ENCODE measurements at regions not wholly inside any gene's neighbourhood (a gene's known extent, or its start where the extent isn't known, plus 50 kb on each side); places are given as distances from the start of the nearest gene placed in this dataset.
A peak's percentile ranks its signal among the peaks of the same experiment; 100 is the strongest.
"Not testable (repeated sequence)": the region's sequence is repeated elsewhere in the genome, so short reads cannot be mapped to it uniquely, and the experiment has no call there.

DNA sequence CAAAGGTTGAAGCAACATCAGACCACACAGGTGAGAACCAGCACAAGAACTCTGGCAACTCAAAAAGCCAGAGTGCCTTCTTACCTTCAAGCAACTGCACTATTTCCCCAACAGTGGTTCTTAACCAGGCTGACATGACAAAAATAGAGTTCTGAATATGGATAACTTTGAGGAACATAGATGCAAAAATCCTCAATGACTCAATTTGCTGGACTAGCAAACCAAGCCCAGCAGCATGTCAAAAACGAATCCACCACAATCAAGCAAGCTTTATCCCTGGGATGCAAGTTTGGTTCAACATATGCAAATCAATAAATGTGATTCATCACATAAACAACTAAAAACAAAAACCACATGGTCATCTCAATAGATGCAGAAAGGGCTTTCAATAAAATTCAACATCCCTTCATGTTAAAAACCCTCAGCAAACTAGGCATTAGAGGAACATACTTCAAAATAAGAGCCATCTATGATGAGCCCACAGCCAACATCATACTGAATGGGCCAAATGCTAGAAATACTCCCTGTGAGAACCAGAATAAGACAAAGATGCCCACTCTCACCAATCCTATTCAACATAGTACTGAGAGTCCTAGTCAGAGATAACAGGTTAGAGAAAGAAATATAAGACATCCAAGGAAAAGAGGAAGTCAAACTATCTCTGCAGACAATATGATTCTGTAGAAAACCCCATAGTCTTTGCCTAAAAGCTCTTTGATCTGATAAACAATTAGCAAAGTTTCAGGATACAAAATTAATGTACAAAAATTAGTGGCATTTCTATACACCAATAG lies 110.5 kb upstream of the NBPF19 start:
- H3K27ac ChIP-seq; H3K36me3 ChIP-seq; H3K27me3 ChIP-seq; H3K9me3 ChIP-seq; H3K4me1 ChIP-seq; intact Hi-C loops (cut with DNase I; ENCODE audit: low total_unique reads); H3K4me3 ChIP-seq; DNase-seq: not testable (repeated sequence)

DNA sequence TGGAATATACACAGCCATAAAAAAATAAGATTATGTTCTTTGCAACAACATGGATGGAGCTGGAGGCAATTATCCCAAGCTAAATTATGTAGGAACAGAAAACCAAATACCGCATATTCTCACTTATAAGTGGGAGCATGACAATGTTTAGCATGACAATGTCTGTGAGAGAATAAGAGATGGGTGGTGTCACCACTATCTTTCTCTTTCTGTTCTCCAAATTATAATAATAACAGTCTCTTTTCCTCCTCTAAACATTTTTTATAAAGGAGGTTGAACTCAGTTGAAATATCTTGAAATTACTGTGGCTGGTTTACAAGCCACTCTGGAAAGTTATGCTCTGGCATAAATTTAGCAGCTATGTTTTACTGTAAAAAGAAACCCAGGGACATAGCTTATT lies 108.4 kb upstream of the NBPF19 start:
- H3K4me3 ChIP-seq; H3K4me1 ChIP-seq; H3K27ac ChIP-seq; H3K27me3 ChIP-seq; intact Hi-C loops (cut with DNase I; ENCODE audit: low total_unique reads); DNase-seq; H3K36me3 ChIP-seq; H3K9me3 ChIP-seq: not testable (repeated sequence)

DNA sequence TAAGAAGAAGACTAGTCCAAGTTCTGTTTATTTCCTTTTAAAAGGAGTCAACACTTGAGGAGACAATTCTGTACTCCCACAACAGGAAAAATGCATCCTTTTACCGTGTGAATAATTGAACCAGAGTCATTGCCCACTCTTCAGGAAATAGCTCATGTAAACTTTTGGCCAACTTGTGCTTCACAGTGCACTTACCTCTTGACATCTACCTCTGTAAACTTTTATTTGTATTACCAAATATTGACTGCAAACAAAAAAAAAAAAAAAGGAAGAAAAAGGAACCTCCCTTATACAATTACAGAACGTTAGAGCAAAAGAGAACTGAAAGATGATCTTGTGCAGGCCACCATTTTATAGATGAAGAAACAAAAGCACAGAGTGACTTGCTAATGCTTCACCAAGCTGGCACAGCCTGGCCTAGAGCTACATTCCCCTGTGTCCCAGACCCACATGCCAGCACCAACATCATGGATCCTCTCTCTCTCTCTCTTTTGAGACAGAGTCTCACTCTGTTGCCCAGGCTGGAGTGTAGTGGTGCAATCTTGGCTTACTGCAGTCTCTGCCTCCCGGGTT lies 107.3 kb upstream of the NBPF19 start:
- H3K27me3 ChIP-seq; H3K4me1 ChIP-seq; DNase-seq; H3K4me3 ChIP-seq; intact Hi-C loops (cut with DNase I; ENCODE audit: low total_unique reads); H3K27ac ChIP-seq; H3K9me3 ChIP-seq; H3K36me3 ChIP-seq: not testable (repeated sequence)

DNA sequence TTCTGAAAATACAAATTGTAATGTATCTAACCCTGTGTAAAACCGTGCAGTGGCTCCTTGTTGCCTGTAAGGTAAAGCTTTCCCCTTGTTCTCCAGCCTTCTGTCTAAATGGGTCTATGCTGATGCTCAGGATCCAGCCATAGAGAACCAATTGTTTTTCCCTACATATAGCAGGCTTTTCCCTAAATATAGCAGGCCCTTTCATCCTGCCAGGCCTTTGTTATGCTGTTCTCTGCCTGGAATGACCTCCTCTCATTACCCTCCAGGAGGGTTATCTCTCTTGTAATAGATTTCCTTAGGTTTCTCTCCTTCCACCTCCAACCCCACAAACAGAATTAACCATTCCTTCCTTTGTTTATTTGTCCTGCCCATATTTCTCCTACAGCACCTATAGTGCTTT lies 106.5 kb upstream of the NBPF19 start:
- H3K27ac ChIP-seq; H3K4me1 ChIP-seq; H3K27me3 ChIP-seq; H3K4me3 ChIP-seq; intact Hi-C loops (cut with DNase I; ENCODE audit: low total_unique reads); DNase-seq; H3K36me3 ChIP-seq; H3K9me3 ChIP-seq: not testable (repeated sequence)

DNA sequence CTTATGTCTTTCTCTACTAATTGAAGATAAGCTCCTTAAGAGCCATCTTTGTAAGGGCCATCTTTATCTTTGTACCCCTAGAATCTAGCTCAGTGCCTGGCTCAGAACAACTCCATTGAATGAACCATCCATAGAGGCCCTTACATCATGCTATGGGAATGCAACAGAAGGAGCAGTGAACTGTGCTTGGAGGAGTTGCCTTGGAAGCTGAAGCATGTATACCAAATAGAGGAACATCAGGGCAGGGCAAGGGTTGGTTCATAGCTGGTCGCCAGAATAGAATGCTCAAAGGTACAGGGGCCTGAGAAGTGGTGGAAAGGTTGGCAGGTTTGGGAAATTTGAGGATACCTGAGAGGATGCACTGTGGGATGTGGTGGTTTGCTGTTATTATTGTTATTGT lies 105.8 kb upstream of the NBPF19 start:
- H3K4me1 ChIP-seq; H3K27ac ChIP-seq; intact Hi-C loops (cut with DNase I; ENCODE audit: low total_unique reads); H3K9me3 ChIP-seq; H3K4me3 ChIP-seq; DNase-seq; H3K36me3 ChIP-seq; H3K27me3 ChIP-seq: not testable (repeated sequence)

DNA sequence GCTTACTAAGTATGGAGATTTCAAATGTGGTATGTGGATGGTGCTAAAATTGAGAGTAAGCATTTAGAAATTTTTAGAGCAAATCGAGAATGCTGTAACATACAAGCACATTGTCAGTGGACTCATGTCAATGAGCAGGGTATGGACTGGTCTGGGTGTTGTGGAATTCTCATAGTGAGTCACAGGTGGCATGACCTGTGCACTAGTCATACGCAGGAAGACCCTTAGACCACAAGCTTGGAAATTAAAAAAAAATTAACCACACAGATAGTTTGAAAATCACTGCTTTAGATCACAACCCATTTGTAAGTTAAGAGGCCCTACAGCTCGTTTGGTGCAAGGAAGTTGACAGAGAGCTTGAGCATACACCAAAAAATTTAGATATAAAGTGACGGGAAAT lies 102.9 kb upstream of the NBPF19 start:
- H3K27ac ChIP-seq; intact Hi-C loops (cut with DNase I; ENCODE audit: low total_unique reads); H3K4me3 ChIP-seq; DNase-seq; H3K27me3 ChIP-seq; H3K36me3 ChIP-seq; H3K9me3 ChIP-seq; H3K4me1 ChIP-seq: not testable (repeated sequence)

DNA sequence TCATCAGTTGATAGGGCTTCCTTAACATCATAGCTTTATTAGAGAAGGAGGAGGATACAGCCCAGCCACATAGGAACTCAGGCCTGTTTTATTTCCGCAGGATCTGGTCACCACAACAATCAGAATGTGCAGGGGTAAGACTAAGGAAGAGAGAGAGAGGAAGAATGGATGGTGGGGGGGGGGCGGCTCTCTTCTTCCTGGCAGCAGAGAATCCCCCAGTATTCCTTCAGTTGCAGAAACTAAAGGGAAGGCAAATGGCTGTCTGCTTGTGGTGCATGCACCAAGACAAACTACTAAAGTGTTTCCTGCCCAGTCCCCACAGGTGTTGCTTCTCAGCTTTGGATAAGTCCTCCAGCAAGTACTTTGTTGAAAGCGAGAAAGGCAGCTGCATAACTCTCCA lies 96.4 kb upstream of the NBPF19 start:
- H3K27me3 ChIP-seq; H3K4me1 ChIP-seq; H3K27ac ChIP-seq; intact Hi-C loops (cut with DNase I; ENCODE audit: low total_unique reads); H3K4me3 ChIP-seq; DNase-seq; H3K36me3 ChIP-seq; H3K9me3 ChIP-seq: not testable (repeated sequence)

DNA sequence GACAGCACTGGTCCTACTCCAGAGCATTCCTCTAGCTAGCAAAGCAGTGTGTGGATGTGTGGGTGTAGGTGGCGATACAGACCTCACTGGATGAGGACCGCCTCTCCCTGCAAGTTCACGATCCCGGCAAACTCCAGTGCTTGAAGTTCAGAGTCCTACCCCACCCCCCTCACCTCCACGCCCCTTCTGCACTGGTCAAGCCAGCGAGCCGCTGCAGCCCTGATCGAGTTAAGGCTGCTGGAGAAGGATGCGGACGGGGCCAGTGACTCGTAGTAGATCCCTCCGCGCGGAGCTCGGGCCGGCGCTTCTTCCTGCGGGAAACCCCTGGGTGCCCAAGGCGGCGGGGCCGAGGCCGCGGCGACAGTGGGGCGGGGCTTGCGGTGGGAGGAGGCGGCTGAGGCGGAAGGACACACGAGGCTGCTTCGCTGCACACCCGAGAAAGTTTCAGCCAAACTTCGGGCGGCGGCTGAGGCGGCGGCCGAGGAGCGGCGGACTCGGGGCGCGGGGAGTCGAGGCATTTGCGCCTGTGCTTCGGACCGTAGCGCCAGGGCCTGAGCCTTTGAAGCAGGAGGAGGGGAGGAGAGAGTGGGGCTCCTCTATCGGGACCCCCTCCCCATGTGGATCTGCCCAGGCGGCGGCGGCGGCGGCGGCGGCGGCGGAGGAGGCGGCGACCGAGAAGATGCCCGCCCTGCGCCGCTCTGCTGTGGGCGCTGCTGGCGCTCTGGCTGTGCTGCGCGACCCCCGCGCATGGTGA lies 84.5 kb upstream of the NBPF19 start:
- intact Hi-C loops (cut with DNase I; ENCODE audit: low total_unique reads), result not testable (repeated sequence)

DNA sequence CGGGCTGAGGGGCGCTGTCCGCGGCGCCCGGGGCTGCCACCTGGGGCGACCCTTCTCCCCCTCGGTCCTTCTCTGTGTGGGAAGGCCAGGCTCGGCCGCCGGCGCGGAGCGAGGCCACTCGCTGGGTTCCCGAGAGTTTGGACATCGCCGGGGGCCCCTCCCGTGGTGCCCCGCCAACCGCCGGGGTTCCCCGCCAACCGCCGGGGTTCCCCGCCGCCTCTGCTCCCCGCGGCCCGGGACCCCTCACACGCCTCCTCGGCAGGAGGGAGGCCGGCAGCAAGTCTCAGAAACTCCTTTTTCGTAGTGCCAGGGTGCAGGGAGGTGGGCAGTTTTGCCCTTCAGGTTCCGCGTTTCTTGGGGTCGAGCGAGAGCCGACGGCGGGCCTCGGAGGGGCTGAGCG lies 83.9 kb upstream of the NBPF19 start:
- DNase-seq; H3K36me3 ChIP-seq; H3K9me3 ChIP-seq; intact Hi-C loops (cut with DNase I; ENCODE audit: low total_unique reads); H3K27me3 ChIP-seq; H3K4me1 ChIP-seq: not testable (repeated sequence)
- peak overlapping the region; percentile 24 to 42 for H3K4me3 ChIP-seq
- H3K27ac ChIP-seq, result peak overlapping the region; percentile 64 to 77

More for the DNA sequence above, 84.5 kb upstream of the NBPF19 start:
- not testable (repeated sequence) for H3K4me1 ChIP-seq, H3K36me3 ChIP-seq, H3K9me3 ChIP-seq, H3K27me3 ChIP-seq
- H3K4me3 ChIP-seq, result peak overlapping the region; percentile 24 to 42
- TF ChIP-seq, protein P1, sequence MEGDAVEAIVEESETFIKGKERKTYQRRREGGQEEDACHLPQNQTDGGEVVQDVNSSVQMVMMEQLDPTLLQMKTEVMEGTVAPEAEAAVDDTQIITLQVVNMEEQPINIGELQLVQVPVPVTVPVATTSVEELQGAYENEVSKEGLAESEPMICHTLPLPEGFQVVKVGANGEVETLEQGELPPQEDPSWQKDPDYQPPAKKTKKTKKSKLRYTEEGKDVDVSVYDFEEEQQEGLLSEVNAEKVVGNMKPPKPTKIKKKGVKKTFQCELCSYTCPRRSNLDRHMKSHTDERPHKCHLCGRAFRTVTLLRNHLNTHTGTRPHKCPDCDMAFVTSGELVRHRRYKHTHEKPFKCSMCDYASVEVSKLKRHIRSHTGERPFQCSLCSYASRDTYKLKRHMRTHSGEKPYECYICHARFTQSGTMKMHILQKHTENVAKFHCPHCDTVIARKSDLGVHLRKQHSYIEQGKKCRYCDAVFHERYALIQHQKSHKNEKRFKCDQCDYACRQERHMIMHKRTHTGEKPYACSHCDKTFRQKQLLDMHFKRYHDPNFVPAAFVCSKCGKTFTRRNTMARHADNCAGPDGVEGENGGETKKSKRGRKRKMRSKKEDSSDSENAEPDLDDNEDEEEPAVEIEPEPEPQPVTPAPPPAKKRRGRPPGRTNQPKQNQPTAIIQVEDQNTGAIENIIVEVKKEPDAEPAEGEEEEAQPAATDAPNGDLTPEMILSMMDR (IDR thresholded peaks at IDR 0.05), result peak in 1 of 4 experiments; percentile 2
- TF ChIP-seq POLR2A (IDR thresholded peaks at IDR 0.05), result peak; percentile 34 to 64
- DNase-seq, result peak; percentile 77 to 84
- peak overlapping the region; percentile 64 to 77 for H3K27ac ChIP-seq

DNA sequence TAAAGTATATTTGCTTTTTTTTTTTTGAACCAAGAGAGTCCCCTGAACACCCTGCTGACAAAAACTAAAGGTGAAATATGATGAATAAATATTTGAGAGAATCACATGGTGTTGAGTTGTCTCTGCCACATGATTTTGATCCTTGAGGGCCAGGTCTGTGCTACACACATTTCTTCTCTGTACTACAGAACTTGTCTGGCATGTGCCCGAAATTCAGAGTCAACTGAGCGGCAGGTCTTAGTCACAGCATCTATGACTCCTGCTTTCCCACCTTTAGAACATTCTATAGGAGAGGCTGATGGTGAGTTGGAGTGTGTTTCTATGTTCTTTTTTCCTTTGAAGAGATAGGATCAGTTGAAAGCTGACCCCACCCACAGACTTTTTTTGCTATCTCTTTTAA lies 79.0 kb upstream of the NBPF19 start:
- H3K4me3 ChIP-seq; DNase-seq; H3K27ac ChIP-seq; H3K9me3 ChIP-seq; H3K36me3 ChIP-seq; H3K27me3 ChIP-seq; H3K4me1 ChIP-seq; intact Hi-C loops (cut with DNase I; ENCODE audit: low total_unique reads): not testable (repeated sequence)

DNA sequence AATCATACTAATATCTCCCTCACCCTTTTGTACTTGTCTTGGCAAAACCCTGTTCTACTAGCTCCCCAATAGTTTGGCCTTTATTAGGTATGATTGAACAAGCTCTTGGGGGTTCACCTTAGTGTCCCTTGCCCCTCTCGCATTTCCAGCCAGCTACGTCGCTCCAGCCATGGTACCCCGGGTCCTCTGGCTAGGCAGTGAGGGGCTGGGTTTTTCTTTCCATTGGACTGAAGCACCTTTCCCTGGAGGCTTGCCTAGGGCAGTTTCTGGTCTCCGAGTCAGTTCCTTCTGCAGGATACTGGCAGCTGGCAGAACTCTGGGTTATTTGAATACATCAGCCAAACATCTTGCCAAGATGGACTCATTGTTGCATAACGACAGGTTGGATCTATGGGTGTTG lies 76.3 kb upstream of the NBPF19 start:
- H3K27ac ChIP-seq; H3K4me3 ChIP-seq; H3K27me3 ChIP-seq; H3K9me3 ChIP-seq; intact Hi-C loops (cut with DNase I; ENCODE audit: low total_unique reads); H3K36me3 ChIP-seq; DNase-seq; H3K4me1 ChIP-seq: not testable (repeated sequence)

DNA sequence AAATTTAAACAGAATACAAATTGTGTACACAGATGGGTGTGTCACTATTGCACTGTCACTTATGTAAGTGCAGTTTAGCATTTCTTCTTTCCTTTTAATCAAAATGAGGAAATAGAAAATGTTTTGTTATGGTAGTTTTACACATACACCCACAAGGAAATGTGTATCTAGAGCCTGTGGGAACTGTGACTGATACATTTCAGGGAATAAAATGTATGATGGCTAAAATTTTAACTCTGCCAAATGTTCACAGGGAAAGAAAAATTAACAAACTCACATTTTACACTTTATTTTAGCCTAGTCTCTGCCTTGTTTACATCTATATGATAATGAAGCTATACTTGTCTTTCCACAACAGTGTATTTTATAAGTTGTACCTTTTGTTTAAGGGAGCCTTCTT lies 66.4 kb upstream of the NBPF19 start:
- H3K9me3 ChIP-seq; H3K36me3 ChIP-seq; H3K27me3 ChIP-seq; intact Hi-C loops (cut with DNase I; ENCODE audit: low total_unique reads); H3K4me3 ChIP-seq; H3K27ac ChIP-seq; DNase-seq; H3K4me1 ChIP-seq: not testable (repeated sequence)

Measured in uterus (tissue), 3 donors.